Left renal cortex interstitium (tissue), 4 donors: ENCODE measurements at regions not wholly inside any gene's neighbourhood (a gene's known extent, or its start where the extent isn't known, plus 50 kb on each side); places are given as distances from the start of the nearest gene placed in this dataset.

Experiments
- DNase-seq, 4 donors: peaks; one replicate each; pipeline ENCODE4 v3.0.0-alpha.2; 2013; ENCODE audit warnings: low read depth in 4 of 4, low spot score in 2 of 4, missing footprints in 1 of 4

DNA sequence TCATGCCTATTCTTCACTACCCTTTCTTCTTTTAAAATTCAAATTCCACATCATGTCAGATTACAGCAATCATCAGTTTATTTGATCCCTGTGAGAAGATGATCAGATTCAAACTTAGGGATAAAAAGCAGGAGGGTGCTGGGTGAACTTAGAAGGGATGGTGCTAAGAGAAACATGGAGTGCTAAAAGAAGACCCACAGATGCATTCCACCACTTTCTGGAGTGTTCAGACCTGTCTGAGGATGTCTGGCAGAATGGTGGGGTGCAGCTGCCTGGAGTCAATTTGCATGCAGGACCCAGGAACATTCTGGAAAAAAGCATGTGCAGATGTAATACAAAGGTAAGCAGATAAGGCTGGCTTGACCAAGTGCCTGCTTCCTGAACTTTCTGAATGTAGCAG is 372.9 kb upstream of the RUNX1 start:
- DNase-seq: no peak

DNA sequence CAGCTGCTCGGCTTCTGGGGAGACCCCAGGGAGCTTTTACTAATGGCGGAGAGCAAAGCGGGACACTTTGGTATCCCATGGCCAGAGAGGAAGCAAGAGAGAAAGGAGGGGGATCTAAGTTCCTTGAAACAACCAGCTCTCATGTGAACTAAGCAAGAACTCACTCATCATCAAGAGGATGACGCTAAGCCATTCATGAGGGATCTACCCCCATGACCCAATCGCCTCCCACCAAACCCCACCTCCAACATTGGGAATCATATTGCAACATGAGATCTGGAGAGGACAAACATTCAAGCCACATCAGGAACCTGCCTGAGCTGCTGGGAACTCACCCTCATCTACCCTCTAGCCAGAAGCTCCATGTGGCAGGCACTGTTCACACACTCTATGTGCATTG is 372.1 kb upstream of the RUNX1 start:
- no peak for DNase-seq

DNA sequence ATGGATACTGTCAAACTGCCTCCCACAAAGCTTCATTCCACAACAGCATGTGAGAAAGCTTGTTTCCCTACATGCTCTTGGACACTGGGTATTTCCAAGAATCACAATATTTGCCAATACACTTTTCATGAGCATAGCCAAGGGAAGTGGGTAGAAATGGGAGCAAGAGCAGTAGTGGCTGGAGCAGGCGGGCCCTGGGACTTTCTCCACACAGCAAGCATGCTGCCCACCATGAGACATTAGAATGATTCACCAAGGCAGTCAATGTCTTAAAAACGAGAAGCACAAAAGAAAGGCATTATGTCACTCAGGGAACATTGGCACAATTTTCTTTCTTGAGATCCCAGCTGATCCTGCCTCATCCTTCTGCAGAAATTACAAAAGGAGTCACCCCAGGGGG is 371.6 kb upstream of the RUNX1 start:
- no peak for DNase-seq

DNA sequence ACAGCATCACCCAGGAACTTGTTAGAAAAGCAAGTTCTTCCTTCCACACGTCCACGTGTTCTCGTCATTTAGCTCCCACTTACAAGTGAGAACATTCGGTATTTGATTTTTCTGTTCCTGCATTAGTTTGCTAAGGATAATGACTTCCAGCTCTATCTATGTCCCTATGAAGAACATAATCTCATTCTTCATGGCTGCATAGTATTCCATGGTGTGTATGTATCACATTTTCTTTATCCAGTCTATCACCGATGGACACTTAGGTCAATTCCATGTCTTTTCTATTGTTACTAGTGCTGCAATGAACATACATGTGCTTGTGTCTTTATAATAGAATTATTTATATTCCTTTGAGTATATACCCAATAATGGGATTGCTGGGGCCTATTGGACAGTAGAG is 368.7 kb upstream of the RUNX1 start:
- no peak for DNase-seq

DNA sequence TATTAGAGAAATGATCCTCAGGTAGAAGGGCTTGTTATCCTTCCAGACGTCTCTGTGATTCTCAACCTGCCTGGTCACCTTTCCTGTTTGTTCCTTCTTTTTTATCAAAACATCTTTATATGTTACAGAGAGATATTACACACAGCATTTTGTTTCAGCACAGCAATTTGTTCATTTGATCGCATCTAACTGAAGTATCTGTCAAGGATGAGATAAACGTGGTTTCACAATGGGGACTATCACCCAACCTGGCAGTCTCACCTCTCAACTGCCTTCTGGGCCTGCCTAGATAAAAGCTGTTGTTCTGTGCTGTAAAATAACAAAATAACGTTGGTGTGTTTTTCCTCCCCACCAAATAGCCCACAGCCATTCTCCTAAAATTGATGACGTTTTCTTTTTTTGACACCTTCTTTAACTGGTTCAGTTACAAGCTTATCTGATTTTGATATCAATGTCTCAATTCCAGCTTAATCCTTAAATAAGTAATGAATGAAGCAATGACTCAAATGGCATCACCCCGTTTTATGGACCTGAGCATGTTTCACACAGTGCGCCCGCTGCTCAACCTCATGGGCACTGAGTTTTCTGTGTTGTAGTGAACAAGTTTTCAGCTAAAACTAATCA is 367.9 kb upstream of the RUNX1 start:
- no peak for DNase-seq

DNA sequence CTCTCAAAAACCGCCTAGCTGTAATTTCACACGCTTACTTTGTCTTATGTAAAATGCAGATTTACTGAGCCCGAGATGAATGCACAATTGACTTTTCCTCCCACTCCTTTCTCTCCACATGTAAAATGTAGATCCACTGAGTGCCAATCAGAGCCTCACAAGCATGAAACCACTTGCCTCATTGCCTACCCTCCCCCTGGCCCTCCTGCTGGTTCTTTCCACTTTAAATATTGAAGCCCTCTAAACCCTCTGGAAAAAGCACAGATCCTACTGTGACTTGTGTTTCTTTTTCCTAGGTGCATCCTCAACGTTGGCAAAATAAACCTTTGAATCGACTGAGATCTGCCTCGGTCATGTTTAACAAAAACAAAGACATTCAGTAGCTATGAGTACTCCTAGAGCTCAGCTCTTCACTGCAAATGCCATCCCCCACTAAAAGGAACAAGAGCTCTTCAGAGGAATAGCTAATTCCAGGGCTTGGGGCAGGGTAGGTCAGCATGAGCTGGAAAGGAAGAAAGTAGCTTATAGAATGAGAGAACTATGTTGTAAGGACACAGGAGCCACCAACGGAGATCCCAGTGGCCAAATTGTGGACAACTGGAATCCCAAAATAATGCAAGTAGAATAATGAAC is 365.5 kb upstream of the RUNX1 start:
- DNase-seq: no peak

DNA sequence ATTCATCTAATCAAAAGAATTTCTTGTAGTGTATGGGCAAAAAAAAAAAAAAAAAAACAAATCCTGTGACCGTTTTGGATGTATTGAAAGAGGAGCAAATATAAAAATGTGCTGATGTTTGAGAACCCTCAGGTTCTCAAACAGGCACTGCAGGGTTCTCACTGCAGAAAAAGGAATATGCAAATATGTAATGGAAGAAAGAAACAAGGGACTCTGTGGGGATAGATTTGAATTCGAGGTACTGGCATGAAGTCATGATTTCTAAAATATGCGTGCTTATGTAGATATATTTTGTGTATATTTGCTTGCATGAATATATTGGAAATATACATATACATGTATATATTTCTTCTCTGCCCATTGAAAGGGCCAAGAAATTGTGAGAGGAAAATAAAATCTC is 365.0 kb upstream of the RUNX1 start:
- DNase-seq: no peak

DNA sequence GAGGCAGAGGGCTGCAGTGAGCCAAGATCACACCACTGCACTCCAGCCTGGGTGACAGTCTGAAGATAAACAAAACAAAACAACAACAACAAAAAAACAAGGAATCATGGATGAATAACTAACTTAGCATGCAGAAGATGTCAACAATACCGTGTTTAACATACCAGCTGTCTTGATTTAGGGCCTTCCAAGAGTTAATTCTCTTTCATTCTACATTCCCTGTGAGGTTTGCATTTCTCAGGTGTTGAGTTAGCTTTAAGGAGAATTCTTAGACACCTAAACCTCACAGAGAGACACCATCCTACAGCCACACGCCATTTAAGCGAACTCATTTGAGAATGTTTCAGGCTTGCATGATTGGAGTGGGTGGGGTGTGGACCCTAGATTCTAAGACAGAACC is 363.1 kb upstream of the RUNX1 start:
- no peak for DNase-seq

DNA sequence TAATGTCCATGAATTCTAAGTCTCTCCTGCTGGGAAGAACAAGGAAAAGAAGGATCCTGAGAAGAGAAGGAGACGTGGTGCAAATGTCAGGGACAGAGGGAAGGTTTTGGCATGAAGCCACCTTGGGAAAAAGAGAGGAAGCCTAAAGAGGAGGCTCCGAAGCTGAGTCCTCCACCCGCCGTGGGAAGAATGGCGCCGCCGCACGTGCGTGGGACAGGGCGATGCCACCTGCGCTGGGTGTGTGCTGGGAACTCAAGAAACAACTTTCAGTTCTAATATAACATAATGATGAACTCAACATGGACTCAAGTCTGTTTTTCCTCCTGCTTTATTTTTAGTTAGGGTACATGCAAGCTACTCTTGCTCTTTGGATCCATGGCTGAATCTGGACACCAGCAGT is 362.3 kb upstream of the RUNX1 start:
- DNase-seq: no peak

DNA sequence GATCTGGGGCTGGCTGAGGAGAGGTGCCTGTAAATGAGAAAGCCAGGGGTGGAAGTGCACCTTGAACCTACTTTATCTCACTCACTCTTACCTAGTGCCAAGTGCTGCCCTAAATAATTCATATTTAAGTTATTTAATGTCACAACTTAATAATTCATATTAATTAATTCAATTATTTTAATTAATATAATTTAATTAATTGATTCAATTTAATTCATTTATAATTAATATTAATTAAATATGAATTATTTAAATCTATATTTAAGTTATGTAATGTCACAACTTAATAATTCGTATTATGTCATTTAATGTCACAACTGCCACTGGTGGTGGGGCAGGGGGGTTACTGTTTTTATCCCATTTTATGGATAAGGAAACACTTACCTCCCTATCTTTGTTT is 361.6 kb upstream of the RUNX1 start:
- no peak for DNase-seq

DNA sequence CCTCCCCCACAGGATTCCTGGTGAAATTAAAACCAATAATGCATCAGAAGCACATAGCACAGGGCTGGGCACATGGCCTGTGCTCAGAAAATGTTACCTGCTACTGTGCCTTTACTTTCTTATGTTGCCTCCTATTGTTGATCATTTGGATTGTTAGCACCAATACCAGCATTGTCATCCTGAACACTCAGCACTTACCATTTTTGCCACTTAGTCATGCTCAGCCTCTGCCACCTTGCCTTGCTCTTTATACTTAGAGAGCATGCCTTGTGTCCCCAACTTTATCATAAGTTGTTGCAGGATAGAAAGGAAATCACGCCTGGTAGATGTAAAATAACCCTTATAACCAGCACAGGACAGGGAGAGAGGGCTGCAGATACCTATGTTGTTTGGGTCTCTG is 361.0 kb upstream of the RUNX1 start:
- DNase-seq: no peak

DNA sequence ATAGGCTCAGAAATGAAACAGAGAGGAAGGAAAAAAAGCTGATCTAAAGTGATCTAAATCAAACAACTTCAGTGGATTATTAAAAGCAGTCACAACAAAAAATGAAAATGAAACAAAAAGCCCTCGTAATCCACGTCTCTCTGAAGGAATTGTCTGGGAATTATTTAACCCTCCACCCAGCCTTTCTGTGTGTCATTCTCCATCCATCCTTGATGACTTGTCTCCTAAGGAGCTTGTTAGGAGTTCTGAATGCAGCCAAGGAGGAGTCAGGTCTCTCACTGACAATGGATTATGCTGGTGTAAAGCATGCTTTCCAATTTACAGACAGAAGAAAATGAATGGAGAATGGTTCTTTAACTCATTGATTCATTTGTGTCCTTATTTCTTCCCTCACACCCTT is 359.3 kb upstream of the RUNX1 start:
- DNase-seq: no peak

DNA sequence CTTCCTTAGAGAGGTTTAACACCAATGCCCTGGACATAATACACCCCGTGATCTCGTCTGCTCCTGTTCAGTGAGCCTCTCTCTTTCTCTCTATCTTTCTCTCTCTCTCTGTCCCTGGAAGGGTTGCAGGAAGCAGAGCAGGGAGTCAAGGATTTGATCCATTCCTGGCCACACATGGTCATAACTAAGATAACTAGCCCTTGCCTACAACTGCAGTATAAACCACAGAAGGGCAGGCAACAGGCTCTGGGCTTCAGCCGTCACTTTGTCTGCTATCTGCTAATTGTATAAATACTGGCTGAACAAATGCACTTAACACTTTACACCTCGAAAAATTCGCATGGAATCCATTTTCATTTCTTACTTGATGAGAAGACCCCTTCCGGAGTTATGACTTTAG is 357.5 kb upstream of the RUNX1 start:
- DNase-seq: no peak

DNA sequence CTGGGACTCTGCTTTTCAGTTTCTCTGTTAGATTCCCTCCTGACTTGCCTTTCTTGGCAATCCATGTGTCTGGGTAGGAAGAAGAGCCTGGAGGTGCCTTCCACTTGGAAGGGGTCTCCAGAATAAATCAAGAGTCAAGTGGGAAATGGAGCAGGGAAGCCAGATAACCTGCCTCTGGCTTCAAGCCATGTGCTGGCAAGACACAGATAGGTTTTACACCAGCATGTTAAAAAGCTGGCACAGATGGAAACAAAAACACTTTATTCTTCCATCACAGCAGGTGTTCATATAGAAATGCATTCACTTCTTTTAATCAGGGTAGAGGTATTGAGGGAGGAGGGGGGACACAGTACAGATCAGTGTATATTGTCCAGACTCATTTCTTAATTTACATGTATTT is 356.9 kb upstream of the RUNX1 start:
- DNase-seq: no peak

DNA sequence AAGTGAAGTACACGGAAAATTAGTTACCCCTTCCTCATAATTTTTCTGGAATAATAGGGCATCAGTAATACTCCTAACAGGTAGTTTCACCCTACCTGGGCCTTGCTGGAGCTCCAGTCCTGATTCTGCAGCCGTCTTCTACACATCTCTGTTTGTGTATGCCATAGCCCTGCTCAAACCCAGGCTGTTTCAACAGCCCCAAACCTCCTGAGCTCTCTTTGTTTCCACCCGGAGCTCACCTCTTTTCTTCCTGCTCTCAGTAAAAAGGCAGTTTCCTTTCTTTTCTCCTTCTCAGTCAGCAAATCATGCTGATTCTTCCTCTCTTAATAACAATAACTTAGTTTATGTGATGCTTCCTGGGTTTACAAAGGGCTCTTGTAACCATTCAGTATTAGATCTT is 355.1 kb upstream of the RUNX1 start:
- DNase-seq: no peak

DNA sequence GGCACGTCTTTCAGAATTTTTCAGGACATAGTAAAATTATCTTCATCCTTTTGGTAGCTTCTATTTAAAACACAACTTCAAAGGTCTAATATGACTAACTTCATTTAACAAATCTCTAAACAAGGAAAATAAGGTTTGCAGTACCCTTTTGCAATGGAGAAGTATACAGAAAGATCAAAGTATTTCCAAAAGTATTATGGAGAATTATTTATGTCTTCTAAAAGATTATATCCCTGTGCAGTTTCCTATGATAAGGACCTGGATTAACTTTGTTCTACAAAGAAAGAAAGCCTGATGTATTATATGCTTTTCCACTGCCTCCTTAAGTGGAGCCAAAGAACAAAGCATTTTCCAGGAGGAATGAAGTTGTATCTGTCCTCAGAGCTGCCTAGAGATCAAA is 353.0 kb upstream of the RUNX1 start:
- DNase-seq: no peak

DNA sequence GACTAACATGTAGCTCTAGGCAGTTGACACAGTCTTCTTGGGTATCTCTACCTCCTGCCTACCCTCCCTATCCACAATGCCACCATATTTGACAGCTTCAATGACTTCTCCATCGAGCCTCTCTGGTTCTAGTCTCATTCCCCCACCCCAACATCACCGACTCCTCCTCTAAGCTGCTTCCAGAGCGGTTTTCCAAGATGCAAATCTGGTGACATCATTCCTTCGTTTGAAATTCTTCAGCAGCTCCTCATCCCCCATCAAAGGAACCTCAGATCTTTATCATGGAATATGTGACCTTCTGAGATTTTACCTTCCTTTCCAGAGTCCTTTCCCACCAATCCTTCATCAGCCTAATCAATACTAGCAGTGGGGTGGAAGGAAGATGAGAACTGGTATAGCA is 352.4 kb upstream of the RUNX1 start:
- DNase-seq: no peak

DNA sequence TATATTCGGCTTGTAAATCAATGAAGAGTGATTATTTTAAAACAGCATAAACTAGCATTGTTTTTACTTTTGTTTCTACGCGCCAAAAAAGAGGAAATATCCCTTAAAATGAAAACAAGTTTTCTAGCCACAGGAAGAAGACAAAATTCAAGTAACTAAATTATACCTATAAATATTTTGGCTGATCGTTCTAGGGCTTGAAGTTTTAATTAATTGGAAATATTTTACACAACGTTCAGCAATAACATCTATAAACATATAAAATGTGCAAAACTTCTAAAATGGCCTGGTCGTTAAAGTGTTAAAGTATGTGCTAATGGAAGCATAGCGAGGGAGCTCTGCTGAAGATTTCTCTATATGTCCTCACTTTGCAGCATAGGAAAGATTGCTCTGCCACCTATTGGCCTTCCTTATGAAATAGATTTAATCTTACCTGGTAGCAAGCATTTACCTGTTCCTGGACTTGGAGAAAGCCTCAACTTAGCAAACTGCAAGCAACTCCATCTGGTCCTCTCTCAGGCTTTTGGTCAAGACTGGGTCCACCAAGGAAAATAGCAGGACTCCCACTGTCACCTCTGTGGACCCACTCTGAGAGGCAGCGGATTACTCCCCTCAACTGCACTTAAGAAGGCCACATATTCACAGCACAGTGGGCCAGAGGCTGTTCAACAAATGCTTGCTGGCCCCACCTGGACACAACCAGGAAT is 351.3 kb upstream of the RUNX1 start:
- DNase-seq: peak; percentile 15 to 49 (median 24)

DNA sequence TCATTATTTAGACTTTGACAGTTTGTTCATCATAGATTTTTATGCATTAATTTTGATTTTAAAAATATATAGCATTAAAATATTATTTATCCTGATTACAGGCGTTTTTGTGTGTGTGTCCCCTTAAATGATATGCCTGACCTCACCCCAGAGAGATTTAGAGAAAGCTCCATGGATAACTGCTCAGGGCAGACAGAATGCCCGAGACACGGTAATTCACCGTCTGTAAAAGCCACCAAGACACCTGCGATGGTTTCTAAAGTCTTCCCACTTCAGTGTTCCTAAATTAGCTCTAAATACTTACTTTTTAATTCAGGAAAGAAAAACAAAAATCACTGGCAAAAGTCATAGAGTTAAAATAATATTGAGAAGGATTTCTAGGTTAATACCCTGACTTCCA is 350.6 kb upstream of the RUNX1 start:
- no peak for DNase-seq

DNA sequence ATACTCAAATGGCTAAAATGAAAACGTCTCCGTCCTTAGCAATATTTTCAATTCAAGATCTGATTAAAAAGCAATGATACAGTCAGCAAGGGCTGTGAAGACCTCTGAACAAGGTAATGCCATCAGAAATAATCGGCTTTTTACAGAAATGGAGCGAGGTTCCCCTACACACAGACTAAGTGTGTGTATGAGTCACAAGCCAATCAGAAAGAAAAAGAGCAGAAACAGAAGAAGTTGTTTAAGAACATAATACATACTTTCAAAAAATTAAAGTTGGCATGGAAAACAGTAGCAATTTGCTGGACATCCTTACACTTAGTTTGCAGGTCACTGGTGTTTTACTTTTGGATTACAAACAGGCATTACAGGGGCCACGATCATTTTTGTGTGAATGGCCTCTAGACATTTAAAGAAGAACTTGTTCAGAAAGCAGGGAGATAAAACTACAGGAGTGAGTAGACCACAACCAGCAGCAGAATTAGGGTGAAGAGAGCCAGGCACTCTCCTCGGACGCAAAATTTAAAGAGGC is 350.0 kb upstream of the RUNX1 start:
- no peak for DNase-seq

DNA sequence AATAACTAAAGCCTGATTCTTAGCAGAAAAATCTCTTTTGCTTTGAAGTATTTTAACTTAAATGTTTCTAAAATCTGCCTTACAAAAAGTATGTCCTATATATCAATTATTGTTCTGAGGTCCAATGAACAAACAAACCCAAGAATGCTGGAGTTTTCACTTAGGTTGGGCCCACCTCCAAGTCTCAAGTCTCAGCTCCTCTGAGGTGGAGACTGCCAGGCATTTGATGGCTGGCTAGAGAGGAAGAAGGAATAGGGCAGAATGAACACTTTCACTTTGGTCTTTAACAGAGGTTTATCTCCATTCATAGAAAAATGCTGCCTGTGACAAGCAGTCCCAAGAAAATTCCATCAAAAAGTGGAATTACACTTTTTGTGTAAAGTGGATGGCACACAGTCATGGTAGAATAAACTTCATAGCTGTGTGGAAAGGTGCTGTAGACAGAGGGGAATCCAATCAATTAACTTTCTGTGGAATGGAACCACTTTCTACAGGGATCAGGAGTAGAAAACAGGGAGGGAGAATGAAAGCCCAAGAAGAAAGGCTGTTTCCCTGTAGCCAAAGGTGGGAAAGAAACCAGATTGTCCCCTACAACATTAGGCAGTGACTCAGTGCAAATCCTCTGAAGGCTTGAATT is 349.4 kb upstream of the RUNX1 start:
- no peak for DNase-seq

DNA sequence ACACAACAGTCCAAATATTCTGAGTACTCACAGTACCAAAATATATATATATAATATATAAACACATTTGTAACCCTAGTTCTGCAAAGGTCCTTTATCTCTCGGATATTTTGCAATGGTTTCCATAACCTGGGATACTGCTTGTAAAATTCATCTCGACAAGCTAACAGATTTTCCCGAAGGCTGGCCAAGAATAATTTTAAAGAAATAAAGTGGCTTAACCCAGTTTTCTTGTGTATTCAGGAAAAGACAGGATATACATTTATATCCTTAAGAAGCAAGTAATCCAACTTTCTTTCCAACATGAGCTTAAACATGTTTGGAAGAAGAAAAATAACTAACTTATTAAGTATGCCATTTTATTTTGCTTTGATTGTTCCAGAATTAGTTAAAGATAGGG is 348.7 kb upstream of the RUNX1 start:
- DNase-seq: no peak
